GM10248 (cell line): ENCODE measurements at regions not wholly inside any gene's neighbourhood (a gene's known extent, or its start where the extent isn't known, plus 50 kb on each side); places are given as distances from the start of the nearest gene placed in this dataset.

ENCODE experiments used
- CTCF ChIA-PET: fragments of 300-600 bp; sonication (Branson Sonifier 250); formaldehyde crosslinking; extraction: SDS; loops from one replicate; lab custom pipeline; 2021; ENCODE audit warnings: antibody characterized with exemption; lab: Yijun Ruan, JAX
- POLR2A ChIA-PET: fragments of 350-650 bp; sonication (Branson Sonifier 250); formaldehyde crosslinking; extraction: SDS; loops from one replicate; lab custom pipeline; 2020; ENCODE audit warnings: antibody characterized with exemption; lab: Yijun Ruan, JAX
- DNase-seq: peaks from one replicate; pipeline ENCODE4 v3.0.0; 2012; ENCODE audit errors: extremely low spot score
- CTCF ChIP-seq: IDR thresholded peaks from 2 replicates; pipeline ENCODE4 v1.5.1; 2012; ENCODE audit warnings: mild to moderate bottlenecking, low read depth; ENCODE audit errors: extremely low read depth, missing control alignments, control extremely low read depth

GRCh38 chr20:48266571-48266970 is 481.3 kb upstream of the SULF2 start:
- no peak for TF ChIP-seq CTCF
- ChIA-PET CTCF (interaction anchor here (1.3 kb wide), 1 partner anchor 354 kb away, joined by 3 read pairs; no protein-coding TSS in a partner anchor), POLR2A (no interaction called here)
- DNase-seq: no peak

GRCh38 chr20:48265791-48266190 is 480.5 kb upstream of the SULF2 start:
- TF ChIP-seq CTCF: no peak

GRCh38 chr20:48262955-48263354 is 477.7 kb upstream of the SULF2 start:
- CTCF ChIA-PET: interaction anchor here (1.9 kb wide), 1 partner anchor 358 kb away, joined by 6 read pairs; no protein-coding TSS in a partner anchor
- DNase-seq: no peak
- POLR2A ChIA-PET: no interaction called here
- no peak for TF ChIP-seq CTCF

More at GRCh38 chr20:48265791-48266190, 480.5 kb upstream of the SULF2 start:
- ChIA-PET POLR2A (no interaction called here), CTCF (interaction anchor here (1.3 kb wide), 1 partner anchor 355 kb away, joined by 3 read pairs; no protein-coding TSS in a partner anchor)
- DNase-seq: no peak

GRCh38 chr20:48262466-48262865 is 477.2 kb upstream of the SULF2 start:
- ChIA-PET CTCF (interaction anchor here (1.9 kb wide), 1 partner anchor 358 kb away, joined by 6 read pairs; no protein-coding TSS in a partner anchor), POLR2A (no interaction called here)
- TF ChIP-seq CTCF: no peak
- DNase-seq: no peak

- no peak for TF ChIP-seq CTCF
- no peak for DNase-seq
- POLR2A ChIA-PET: no interaction called here
- CTCF ChIA-PET: no interaction called here
Measured at GRCh38 chr20:48261398-48261910, 476.2 kb upstream of the SULF2 start.

GRCh38 chr20:48260129-48260756 is 475.0 kb upstream of the SULF2 start:
- ChIA-PET POLR2A (no interaction called here), CTCF (no interaction called here)
- DNase-seq: no peak
- TF ChIP-seq CTCF: no peak
